NCI-H526 treated with DMSO at 0.1 percent for 48 hours (cell line): ENCODE measurements at regions not wholly inside any gene's neighbourhood (a gene's known extent, or its start where the extent isn't known, plus 50 kb on each side); places are given as distances from the start of the nearest gene placed in this dataset.
A peak's percentile ranks its signal among the peaks of the same experiment; 100 is the strongest.
"Not testable (repeated sequence)": the region's sequence is repeated elsewhere in the genome, so short reads cannot be mapped to it uniquely, and the experiment has no call there.

Experiments
- DNase-seq: peaks from one replicate; lab custom pipeline; 2025; lab: John Stamatoyannopoulos, UW

- DNase-seq = no peak
Measured at GRCh38 chr5:145574889-145575573, 260.1 kb downstream of the PRELID2 start.

- no peak for DNase-seq
Measured at GRCh38 chr5:145568581-145568980, 266.6 kb downstream of the PRELID2 start.

- no peak for DNase-seq
Measured at GRCh38 chr5:145562931-145563330, 272.2 kb downstream of the PRELID2 start.

GRCh38 chr5:145558288-145558687 is 276.9 kb downstream of the PRELID2 start:
- DNase-seq = no peak

- DNase-seq = no peak
Measured at GRCh38 chr5:145557345-145557744, 277.8 kb downstream of the PRELID2 start.

GRCh38 chr5:145554399-145554798 is 280.7 kb downstream of the PRELID2 start:
- no peak for DNase-seq

- no peak for DNase-seq
Measured at GRCh38 chr5:145553177-145553576, 282.0 kb downstream of the PRELID2 start.

GRCh38 chr5:145551714-145552113 is 283.4 kb downstream of the PRELID2 start:
- DNase-seq = no peak

GRCh38 chr5:145548097-145548496 is 287.0 kb downstream of the PRELID2 start:
- no peak for DNase-seq

- DNase-seq = no peak
Measured at GRCh38 chr5:145544401-145544800, 290.7 kb downstream of the PRELID2 start.

- DNase-seq = no peak
Measured at GRCh38 chr5:145543968-145544367, 291.2 kb downstream of the PRELID2 start.

- no peak for DNase-seq
Measured at GRCh38 chr5:145540375-145540774, 294.8 kb downstream of the PRELID2 start.

GRCh38 chr5:145539201-145539600 is 295.9 kb downstream of the PRELID2 start:
- DNase-seq = no peak

GRCh38 chr5:145536133-145536532 is 299.0 kb downstream of the PRELID2 start:
- DNase-seq = no peak

GRCh38 chr5:145531038-145531734 is 304.0 kb downstream of the PRELID2 start:
- no peak for DNase-seq

- no peak for DNase-seq
Measured at GRCh38 chr5:145521523-145521922, 313.6 kb downstream of the PRELID2 start.

- peak; percentile 86 for DNase-seq
Measured at GRCh38 chr5:145521066-145521465, 314.1 kb downstream of the PRELID2 start.

GRCh38 chr5:145520335-145520734 is 314.8 kb downstream of the PRELID2 start:
- DNase-seq = peak; percentile 83

GRCh38 chr5:145517588-145517987 is 317.6 kb downstream of the PRELID2 start:
- not testable (repeated sequence) for DNase-seq

GRCh38 chr5:145511351-145511750 is 323.8 kb downstream of the PRELID2 start:
- DNase-seq = no peak

GRCh38 chr5:145510769-145511168 is 324.4 kb downstream of the PRELID2 start:
- DNase-seq = no peak

GRCh38 chr5:145510324-145510723 is 324.8 kb downstream of the PRELID2 start:
- DNase-seq = no peak

GRCh38 chr5:145509336-145510136 is 325.6 kb downstream of the PRELID2 start:
- DNase-seq = no peak
